SK-N-MC (cell line): ENCODE measurements at regions not wholly inside any gene's neighbourhood (a gene's known extent, or its start where the extent isn't known, plus 50 kb on each side); places are given as distances from the start of the nearest gene placed in this dataset.

Source experiments
- EZH2 ChIP-seq: fragments of 200-600 bp; sonication (generic); IDR thresholded peaks from one replicate; pipeline ENCODE4 v1.6.1; 2017; ENCODE audit warnings: antibody characterized with exemption
- FOXP2 ChIP-seq: optimal IDR thresholded peaks from 2 replicates; pipeline ENCODE3; 2011; ENCODE audit warnings: mild to moderate bottlenecking, moderate library complexity; ENCODE audit not compliant: insufficient read depth; ENCODE audit errors: extremely low read length, control extremely low read depth
- POLR2AphosphoS5 ChIP-seq: IDR thresholded peaks from 2 replicates; pipeline ENCODE4 v1.6.1; 2012; ENCODE audit warnings: mild to moderate bottlenecking, low read depth, low read length, borderline replicate concordance

- TF ChIP-seq EZH2 (no peak), POLR2AphosphoS5 (no peak), FOXP2 (no peak)
Observed at GRCh38 chr5:61894046-61894445, 412.0 kb upstream of the KIF2A start.
